Central memory CD8-positive, alpha-beta T cell (primary cell): ENCODE measurements at regions not wholly inside any gene's neighbourhood (a gene's known extent, or its start where the extent isn't known, plus 50 kb on each side); places are given as distances from the start of the nearest gene placed in this dataset.

Source experiments
- ATAC-seq: fragments of 150-1000 bp; cut with Tn5 transposase; replicated peaks from 2 replicates; pipeline ENCODE4 v1.10.0; 2022; ENCODE audit warnings: mild to moderate bottlenecking, moderate FRiP score, moderate number of reproducible peaks; ENCODE audit not compliant: poor library complexity, severe bottlenecking; ENCODE audit errors: extremely low read depth
- DNase-seq, 2 donors: peaks; one replicate each; pipeline ENCODE4 v3.0.0; 2021; ENCODE audit warnings: low spot score in 2 of 2
- H3K27ac Mint-ChIP-seq: one replicate; pipeline ENCODE4 v1.8.0; 2022; ENCODE audit warnings: low read depth, mild to moderate bottlenecking, moderate library complexity, mixed read lengths
- H3K27me3 Mint-ChIP-seq: one replicate; pipeline ENCODE4 v1.8.0; 2022; ENCODE audit warnings: mixed read lengths
- H3K36me3 Mint-ChIP-seq: one replicate; pipeline ENCODE4 v1.8.0; 2022; ENCODE audit warnings: mild to moderate bottlenecking, moderate library complexity, mixed read lengths; ENCODE audit not compliant: insufficient read depth
- H3K4me1 Mint-ChIP-seq: one replicate; pipeline ENCODE4 v1.8.0; 2022; ENCODE audit warnings: mixed read lengths
- H3K4me3 Mint-ChIP-seq: one replicate; pipeline ENCODE4 v1.8.0; 2022; ENCODE audit warnings: mild to moderate bottlenecking, moderate library complexity, mixed read lengths
- H3K9me3 Mint-ChIP-seq: one replicate; pipeline ENCODE4 v1.8.0; 2022; ENCODE audit warnings: mixed read lengths

DNA sequence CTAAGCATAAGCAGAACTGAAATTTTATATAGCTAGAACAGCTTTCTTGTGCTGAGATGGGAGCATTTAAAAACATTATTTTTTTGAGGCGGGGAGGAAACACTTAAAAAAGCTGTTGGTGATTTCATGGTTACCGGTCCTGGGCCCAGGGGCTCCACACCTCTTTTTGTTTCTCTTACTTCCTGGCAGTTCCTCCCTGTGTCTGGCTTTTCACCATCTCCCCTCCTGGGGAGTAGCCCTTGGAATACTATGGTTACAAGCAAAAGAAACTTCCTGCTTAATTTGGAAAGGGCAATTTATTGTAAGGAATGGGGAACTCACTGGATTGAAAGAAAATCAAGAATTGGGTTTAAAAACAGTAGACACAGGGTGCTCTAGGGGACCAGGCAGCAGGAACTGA lies 105.1 kb downstream of the SLC24A2 start:
- Mint-ChIP-seq H3K9me3 (no peaks in the 10 kb centered on the region), H3K27ac (no peak overlapping the region), H3K27me3 (peaks cover 19% of the 10 kb centered on the region), H3K4me3 (no peak overlapping the region), H3K36me3 (no peaks in the 10 kb centered on the region), H3K4me1 (no peaks in the 10 kb centered on the region)
- DNase-seq (no peak), ATAC-seq (no peak)

DNA sequence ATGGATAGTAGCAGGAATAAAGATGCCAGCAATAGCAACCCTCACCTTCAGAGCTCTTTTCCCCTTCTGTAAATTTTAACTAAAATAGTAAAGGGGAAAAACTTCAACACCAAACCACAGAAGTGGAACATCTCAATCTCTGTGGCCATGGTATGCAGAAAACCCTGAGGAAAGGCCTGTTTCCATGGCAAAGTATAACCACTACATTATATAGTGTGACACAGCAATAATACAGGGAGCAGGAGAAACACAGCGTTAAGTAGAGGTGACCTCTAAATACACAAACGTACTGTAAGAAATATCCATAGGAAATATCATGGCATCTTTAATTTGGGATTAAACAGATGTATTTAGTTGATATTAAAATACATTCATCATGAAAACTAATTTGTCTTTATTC lies 106.4 kb downstream of the SLC24A2 start:
- no peak overlapping the region for H3K4me3 Mint-ChIP-seq
- ATAC-seq: no peak
- no peak for DNase-seq
- H3K27ac Mint-ChIP-seq: no peak overlapping the region
- H3K9me3 Mint-ChIP-seq: no peaks in the 10 kb centered on the region
- no peaks in the 10 kb centered on the region for H3K4me1 Mint-ChIP-seq
- H3K36me3 Mint-ChIP-seq: no peaks in the 10 kb centered on the region
- H3K27me3 Mint-ChIP-seq: peaks cover 19% of the 10 kb centered on the region

DNA sequence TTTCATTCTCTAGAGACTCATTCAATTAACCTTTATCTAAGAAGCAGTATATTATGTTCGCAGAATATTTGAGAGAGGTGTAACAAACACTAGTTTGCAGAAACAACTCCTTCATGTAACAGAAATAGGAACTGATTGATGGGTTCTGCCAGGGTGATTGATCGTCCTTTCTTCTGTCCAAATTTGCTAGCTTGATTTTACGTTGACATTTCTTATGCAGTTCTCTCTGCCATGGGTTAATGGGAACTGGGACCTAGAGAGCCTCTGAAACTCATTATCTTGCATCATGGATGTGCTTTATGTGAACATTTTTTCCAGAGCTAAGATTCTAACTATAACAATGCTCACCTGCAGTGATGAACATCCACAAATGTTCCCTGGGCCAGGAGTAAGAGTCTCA lies 107.0 kb downstream of the SLC24A2 start:
- Mint-ChIP-seq H3K27me3 (peaks cover 19% of the 10 kb centered on the region), H3K9me3 (no peaks in the 10 kb centered on the region), H3K36me3 (no peaks in the 10 kb centered on the region), H3K4me1 (no peaks in the 10 kb centered on the region), H3K4me3 (no peak overlapping the region), H3K27ac (no peak overlapping the region)
- no peak for ATAC-seq
- DNase-seq: no peak

DNA sequence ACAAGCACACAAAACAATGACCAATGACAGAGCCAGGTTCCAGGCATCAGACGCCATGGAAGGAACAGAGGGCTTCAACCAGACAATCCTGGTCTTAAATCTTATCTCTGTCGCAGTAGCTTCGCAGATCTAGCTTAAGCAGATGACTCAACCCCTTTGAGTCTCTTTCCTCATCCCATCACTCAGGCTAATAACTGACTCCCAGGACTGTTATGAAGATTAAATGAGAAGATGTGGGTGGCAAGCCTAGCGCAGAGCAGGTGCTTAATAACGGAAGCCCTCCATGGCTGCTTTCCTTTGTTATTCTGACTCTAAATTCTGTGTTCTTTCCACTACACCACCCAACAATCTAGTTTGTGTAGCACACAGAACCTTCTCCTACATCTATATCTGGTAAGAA lies 110.9 kb downstream of the SLC24A2 start:
- H3K27ac Mint-ChIP-seq: no peak overlapping the region
- no peak overlapping the region for H3K4me3 Mint-ChIP-seq
- H3K4me1 Mint-ChIP-seq: no peaks in the 10 kb centered on the region
- peaks cover 5% of the 10 kb centered on the region for H3K9me3 Mint-ChIP-seq
- DNase-seq (no peak), ATAC-seq (no peak)
- H3K36me3 Mint-ChIP-seq: no peaks in the 10 kb centered on the region
- peaks cover 27% of the 10 kb centered on the region for H3K27me3 Mint-ChIP-seq

DNA sequence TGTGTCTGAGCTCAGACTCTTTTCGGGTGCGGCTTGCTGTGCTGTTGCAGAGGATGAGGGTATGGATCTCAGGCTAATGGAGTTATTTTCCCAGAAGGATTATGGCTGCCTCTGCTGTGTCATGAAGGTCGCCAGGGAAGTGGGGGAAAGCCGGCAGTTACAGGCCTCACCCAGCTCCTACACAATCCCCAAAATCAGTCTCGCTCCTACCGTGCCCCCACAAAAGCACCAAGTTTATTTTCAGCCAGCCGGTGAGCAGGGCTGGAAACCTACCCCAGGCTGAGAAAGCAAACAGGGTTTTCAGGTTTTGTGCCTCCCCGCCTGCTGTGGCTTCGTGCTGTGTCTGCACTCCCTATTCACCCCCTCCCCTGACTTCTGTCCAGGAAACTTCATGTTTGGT lies 113.3 kb downstream of the SLC24A2 start:
- ATAC-seq (no peak), DNase-seq (no peak)
- Mint-ChIP-seq H3K4me3 (no peak overlapping the region), H3K36me3 (no peaks in the 10 kb centered on the region), H3K27me3 (peaks cover 21% of the 10 kb centered on the region), H3K4me1 (no peaks in the 10 kb centered on the region), H3K27ac (no peak overlapping the region), H3K9me3 (peaks cover 5% of the 10 kb centered on the region)

DNA sequence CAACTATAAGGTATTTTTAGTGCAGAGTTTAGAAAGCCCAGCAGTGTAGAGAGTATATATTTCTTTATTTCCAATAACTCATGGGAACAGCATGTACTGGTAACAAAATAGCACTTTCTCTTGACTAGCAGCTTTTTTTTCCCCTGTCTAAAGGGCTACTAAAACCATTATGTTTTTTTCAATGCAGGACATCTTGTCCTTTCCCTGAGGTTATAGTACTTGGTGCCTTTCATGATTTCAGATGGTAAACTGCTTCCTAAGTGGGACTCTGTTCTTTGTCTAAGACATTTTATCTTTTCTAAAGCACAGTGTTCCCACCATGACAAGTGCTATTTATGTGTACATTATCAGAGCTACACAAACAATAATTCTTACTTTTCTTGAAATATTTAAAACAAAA lies 122.3 kb downstream of the SLC24A2 start:
- ATAC-seq: no peak
- H3K27me3 Mint-ChIP-seq: peaks cover 15% of the 10 kb centered on the region
- H3K36me3 Mint-ChIP-seq: no peaks in the 10 kb centered on the region
- no peak for DNase-seq
- no peak overlapping the region for H3K4me3 Mint-ChIP-seq
- H3K27ac Mint-ChIP-seq: no peak overlapping the region
- H3K9me3 Mint-ChIP-seq: no peaks in the 10 kb centered on the region
- H3K4me1 Mint-ChIP-seq: no peaks in the 10 kb centered on the region

DNA sequence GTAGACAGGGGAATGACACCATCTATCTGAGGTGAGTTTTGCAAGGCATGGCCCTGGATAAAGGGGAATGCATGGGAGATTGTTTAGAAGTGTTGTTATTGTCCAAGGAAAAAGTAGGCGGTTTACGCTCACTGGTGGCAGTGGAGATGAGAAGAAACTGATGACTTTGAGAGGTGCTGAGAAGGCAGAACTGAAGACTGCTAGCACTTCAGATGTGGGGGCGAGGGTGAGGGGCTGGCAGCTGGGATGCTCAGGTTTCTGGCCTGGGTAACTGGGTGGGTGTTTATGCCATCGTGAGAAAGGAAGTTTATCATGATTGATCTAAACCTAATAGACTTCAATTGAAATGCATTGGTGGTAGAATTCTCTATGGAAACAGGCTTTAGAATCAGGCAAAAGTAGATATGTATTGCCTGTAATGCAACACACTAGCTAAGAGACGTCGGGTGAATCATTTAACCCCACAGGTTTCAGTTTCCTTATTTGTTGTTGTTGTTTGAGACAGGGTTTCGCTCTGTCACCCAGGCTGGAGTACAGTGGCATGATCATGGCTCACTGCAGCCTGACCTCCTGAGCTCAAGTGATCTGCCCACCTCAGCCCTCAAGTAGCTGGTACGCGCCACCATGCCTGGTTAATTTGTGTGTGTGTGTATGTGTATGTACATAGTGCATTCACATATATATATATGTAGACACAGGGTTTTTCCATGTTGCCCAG lies 123.5 kb downstream of the SLC24A2 start:
- Mint-ChIP-seq H3K4me1 (no peaks in the 10 kb centered on the region), H3K36me3 (no peaks in the 10 kb centered on the region), H3K27ac (no peak overlapping the region), H3K9me3 (no peaks in the 10 kb centered on the region), H3K27me3 (peaks cover 15% of the 10 kb centered on the region), H3K4me3 (no peak overlapping the region)
- no peak for DNase-seq
- ATAC-seq: no peak

DNA sequence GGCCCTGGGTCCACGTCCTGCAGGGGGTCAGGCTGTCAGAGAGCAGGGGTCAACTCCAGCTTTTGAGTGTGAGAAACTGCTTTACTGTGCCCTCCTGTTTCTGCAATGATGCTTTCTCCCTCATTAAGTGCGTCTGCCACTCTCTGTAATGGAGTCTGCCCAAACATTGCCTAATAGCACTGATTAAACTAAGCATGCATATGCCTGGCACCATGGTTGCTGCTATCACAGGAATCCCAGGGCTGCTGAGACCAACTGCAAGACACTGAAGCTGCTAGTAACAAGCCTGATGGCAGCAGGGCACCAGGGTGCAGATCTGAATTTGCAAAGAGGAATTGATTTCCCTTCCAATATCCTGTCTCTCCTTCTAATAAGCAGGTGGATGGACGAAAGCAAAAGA lies 125.3 kb downstream of the SLC24A2 start:
- no peak for ATAC-seq
- DNase-seq: no peak
- Mint-ChIP-seq H3K36me3 (no peaks in the 10 kb centered on the region), H3K9me3 (no peaks in the 10 kb centered on the region), H3K4me3 (no peak overlapping the region), H3K4me1 (no peaks in the 10 kb centered on the region), H3K27ac (no peak overlapping the region), H3K27me3 (peaks cover 13% of the 10 kb centered on the region)

DNA sequence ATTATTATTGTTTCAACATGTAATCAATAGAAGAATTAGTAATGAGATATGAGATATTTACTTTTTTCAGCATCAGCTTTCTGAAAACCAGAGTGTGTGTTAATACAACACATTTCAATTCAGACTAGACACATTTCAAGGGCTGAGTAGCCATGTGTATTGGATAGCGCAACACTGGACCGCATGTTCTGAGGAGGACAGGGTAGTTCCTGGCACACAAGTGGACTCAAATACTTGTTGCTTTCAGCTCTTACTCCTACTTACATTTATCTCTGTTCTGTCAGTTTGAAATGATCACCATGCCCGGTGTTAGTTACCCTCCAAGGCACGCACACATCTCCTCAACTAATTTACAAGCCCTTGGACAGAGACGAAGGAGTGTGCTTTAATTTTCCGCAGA lies 126.6 kb downstream of the SLC24A2 start:
- H3K9me3 Mint-ChIP-seq: no peaks in the 10 kb centered on the region
- H3K4me3 Mint-ChIP-seq: no peak overlapping the region
- H3K27me3 Mint-ChIP-seq: peaks cover 8% of the 10 kb centered on the region
- DNase-seq: no peak
- no peaks in the 10 kb centered on the region for H3K36me3 Mint-ChIP-seq
- H3K4me1 Mint-ChIP-seq: no peaks in the 10 kb centered on the region
- no peak overlapping the region for H3K27ac Mint-ChIP-seq
- no peak for ATAC-seq

DNA sequence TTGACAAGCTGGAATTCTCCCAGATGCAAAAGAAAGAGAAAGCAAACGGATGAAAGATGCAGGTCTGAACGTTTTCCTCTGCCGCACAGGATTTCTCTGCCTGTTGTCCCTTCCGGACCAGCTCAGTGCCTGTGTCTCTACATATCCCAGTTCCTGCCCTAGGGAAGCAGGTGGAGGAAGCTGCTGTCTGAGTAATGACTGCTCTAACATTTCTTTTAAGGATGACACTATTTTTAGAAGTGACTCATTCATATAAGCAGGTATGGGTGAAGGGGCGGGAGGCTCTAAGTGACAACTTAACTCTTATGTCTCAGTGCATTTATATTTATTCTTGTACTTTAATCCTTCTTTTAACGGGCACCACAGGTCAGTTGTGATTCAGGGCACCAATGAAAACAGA lies 128.8 kb downstream of the SLC24A2 start:
- H3K36me3 Mint-ChIP-seq: no peaks in the 10 kb centered on the region
- H3K27ac Mint-ChIP-seq: no peak overlapping the region
- H3K27me3 Mint-ChIP-seq: peaks cover 13% of the 10 kb centered on the region
- ATAC-seq: no peak
- H3K4me1 Mint-ChIP-seq: no peaks in the 10 kb centered on the region
- DNase-seq: no peak
- H3K4me3 Mint-ChIP-seq: no peak overlapping the region
- no peaks in the 10 kb centered on the region for H3K9me3 Mint-ChIP-seq

DNA sequence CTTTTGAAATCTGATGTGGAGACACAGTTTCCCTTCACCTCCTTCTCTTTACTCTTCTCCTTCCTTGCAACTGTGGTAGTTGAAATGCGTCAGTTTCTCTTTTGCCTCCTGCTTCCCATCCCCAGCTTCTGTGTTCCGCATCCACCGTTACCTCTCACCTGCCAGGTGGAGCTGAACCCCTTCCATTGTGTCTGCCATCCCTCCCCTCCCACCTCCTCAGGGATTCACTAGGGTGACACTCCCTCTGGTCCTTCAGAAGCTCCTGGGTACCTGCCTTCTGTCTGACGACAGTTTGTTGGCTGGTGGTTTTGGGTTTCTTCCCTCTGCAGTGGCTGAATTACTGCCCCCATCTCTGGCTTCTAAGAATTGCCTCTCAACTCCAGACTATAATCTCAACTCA lies 132.1 kb downstream of the SLC24A2 start:
- DNase-seq (no peak), ATAC-seq (no peak)
- Mint-ChIP-seq H3K27me3 (peaks cover 13% of the 10 kb centered on the region), H3K9me3 (no peaks in the 10 kb centered on the region), H3K4me3 (no peak overlapping the region), H3K27ac (no peak overlapping the region), H3K36me3 (no peaks in the 10 kb centered on the region), H3K4me1 (no peaks in the 10 kb centered on the region)

DNA sequence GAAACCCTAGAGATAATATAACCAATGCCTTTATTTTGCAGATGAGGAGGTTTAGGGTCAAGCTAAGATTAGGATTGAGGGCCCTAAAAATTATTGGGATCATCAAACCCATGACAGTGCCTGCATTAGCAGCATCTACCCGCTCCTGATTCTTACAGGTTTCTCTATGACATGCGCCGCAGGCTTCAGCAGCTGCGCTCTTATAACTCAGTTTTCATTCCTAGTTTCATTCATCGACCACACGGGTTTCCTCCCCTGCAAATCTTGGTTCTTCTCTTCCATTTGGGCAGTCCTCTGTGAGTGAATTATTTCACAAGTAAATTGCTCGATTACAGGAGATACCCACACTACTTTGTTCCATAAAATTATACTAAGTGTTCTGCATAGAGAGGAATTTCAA lies 137.2 kb downstream of the SLC24A2 start:
- Mint-ChIP-seq H3K27me3 (peaks cover 25% of the 10 kb centered on the region), H3K4me3 (no peak overlapping the region), H3K4me1 (no peaks in the 10 kb centered on the region), H3K27ac (no peak overlapping the region), H3K9me3 (no peaks in the 10 kb centered on the region), H3K36me3 (no peaks in the 10 kb centered on the region)
- ATAC-seq (no peak), DNase-seq (no peak)

DNA sequence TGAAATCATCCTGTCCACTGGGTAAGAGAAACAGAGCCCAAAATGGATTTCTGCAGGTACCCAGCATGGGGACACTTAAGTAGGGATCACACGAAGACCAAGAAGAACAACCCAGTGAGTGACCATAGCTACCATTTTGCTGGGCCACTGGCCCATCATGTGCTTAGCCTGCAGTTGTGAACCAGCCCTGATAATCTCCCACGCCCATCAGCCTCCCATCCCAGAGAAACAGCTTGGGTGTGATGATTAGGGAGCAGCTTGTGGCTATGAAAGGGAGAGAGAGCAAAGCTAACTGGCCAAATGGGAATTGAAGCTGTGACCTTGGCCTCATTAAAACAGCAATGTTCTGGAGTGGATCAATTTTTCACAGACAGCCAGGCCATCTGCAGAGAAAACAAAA lies 138.5 kb downstream of the SLC24A2 start:
- ATAC-seq: no peak
- Mint-ChIP-seq H3K4me3 (no peak overlapping the region), H3K27me3 (peaks cover 25% of the 10 kb centered on the region)

More for the DNA sequence above, 138.5 kb downstream of the SLC24A2 start:
- Mint-ChIP-seq H3K9me3 (no peaks in the 10 kb centered on the region), H3K4me1 (no peaks in the 10 kb centered on the region), H3K36me3 (no peaks in the 10 kb centered on the region), H3K27ac (no peak overlapping the region)
- no peak for DNase-seq
